ENCODE measurements at regions not wholly inside any gene's neighbourhood (a gene's known extent, or its start where the extent isn't known, plus 50 kb on each side); places are given as distances from the start of the nearest gene placed in this dataset.

GRCh38 chr21:18810136-18810535, 406.6 kb upstream of the TMPRSS15 start:
- Histone ChIP-seq H3K9me1 (replicated peaks; ENCODE audit: control insufficient read depth, extremely low read depth, insufficient read depth, low read length) (no peaks in the 10 kb centered on the region), H3K9ac (replicated peaks; ENCODE audit: extremely low read depth, insufficient read depth, low read length) (no peak overlapping the region), H3K4me2 (ENCODE audit: insufficient read depth, low read length) (no peak overlapping the region), H3K27ac (ENCODE audit: insufficient read depth, low read depth, low read length) (no peak overlapping the region), H3K4me3 (replicated peaks in 1 of 3; ENCODE audit: insufficient read depth in 1 of 3, low read depth in 1 of 3, low read length in 3 of 3) (no peak overlapping the region), H3K36me3 (ENCODE audit: control insufficient read depth in 2 of 2, extremely low read depth in 1 of 2, insufficient read depth in 2 of 2, low read length in 2 of 2) (no peaks in the 10 kb centered on the region), H3K79me2 (ENCODE audit: control insufficient read depth, insufficient read depth, low read length) (no peaks in the 10 kb centered on the region), H3K27me3 (ENCODE audit: control insufficient read depth in 2 of 2, insufficient read depth in 2 of 2, low read length in 2 of 2) (no peaks in the 10 kb centered on the region), H2AFZ (ENCODE audit: low read depth, low read length) (no peak overlapping the region), H3K9me3 (replicated peaks; ENCODE audit: control insufficient read depth, insufficient read depth, low read length) (no peaks in the 10 kb centered on the region), H4K20me1 (replicated peaks; ENCODE audit: control insufficient read depth, extremely low read depth, insufficient read depth, low read length) (no peaks in the 10 kb centered on the region), H3K4me1 (ENCODE audit: control insufficient read depth, extremely low read depth, insufficient read depth, low read length) (no peaks in the 10 kb centered on the region)
- dilution Hi-C loops (cut with MboI; ENCODE audit: extremely low pct_ligation_motif_present, low sequenced_read_pairs): no loop called here
- intact Hi-C loops (cut with micrococcal nuclease): no loop called here
- no peak for DNase-seq (ENCODE audit: low read depth, low spot score)
- no TSS peak for BruUV-seq (replicated peaks)
- no peak for FAIRE-seq
- TF ChIP-seq POLR2A (IDR thresholded peaks at IDR 0.05; ENCODE audit: low read depth, low read length) (no peak), GATA2 (IDR thresholded peaks at IDR 0.05; ENCODE audit: insufficient read depth, insufficient read length, low read depth, low read length) (no peak), MYC (IDR thresholded peaks at IDR 0.05; ENCODE audit: low read depth, low read length) (no peak), POLR2AphosphoS5 (IDR thresholded peaks at IDR 0.05; ENCODE audit: insufficient read depth, low read depth, low read length) (no peak), FOS (IDR thresholded peaks at IDR 0.05; ENCODE audit: borderline replicate concordance, insufficient read depth, low read length) (no peak), JUN (IDR thresholded peaks at IDR 0.05; ENCODE audit: borderline replicate concordance, insufficient read depth, insufficient read length, low read depth) (no peak), EZH2 (IDR thresholded peaks at IDR 0.05; ENCODE audit: borderline replicate concordance, low read depth, low read length, severe bottlenecking) (no peak), CTCF (IDR thresholded peaks at IDR 0.05; ENCODE audit: extremely low read depth in 1 of 2, insufficient read depth in 1 of 2, low read depth in 1 of 2, low read length in 2 of 2) (no peak), MAX (IDR thresholded peaks at IDR 0.05; ENCODE audit: insufficient read depth, insufficient read length) (no peak)
- POLR2A ChIA-PET: no interaction called here
- CTCF ChIA-PET: no interaction called here

Measured in endothelial cell of umbilical vein (primary cell).